DND-41 (cell line): ENCODE measurements at regions not wholly inside any gene's neighbourhood (a gene's known extent, or its start where the extent isn't known, plus 50 kb on each side); places are given as distances from the start of the nearest gene placed in this dataset.

Experiments used
- CTCF ChIP-seq: IDR thresholded peaks from 2 replicates; pipeline ENCODE4 v1.5.1; 2012; ENCODE audit warnings: borderline replicate concordance, low read length, moderate library complexity, mild to moderate bottlenecking; ENCODE audit not compliant: poor library complexity, severe bottlenecking; ENCODE audit errors: extremely low read depth
- EZH2 ChIP-seq: IDR thresholded peaks from 3 replicates; pipeline ENCODE4 v1.6.1; 2012; ENCODE audit warnings: borderline replicate concordance, low read depth, mild to moderate bottlenecking, moderate library complexity, low read length, inconsistent platforms; ENCODE audit not compliant: severe bottlenecking

GRCh38 chr2:47249157-47249900 lies 73.0 kb upstream of the CALM2 start:
- TF ChIP-seq CTCF (no peak), EZH2 (no peak)
